Prostate gland (tissue), 1 donor: ENCODE measurements at regions not wholly inside any gene's neighbourhood (a gene's known extent, or its start where the extent isn't known, plus 50 kb on each side); places are given as distances from the start of the nearest gene placed in this dataset.

Source experiments
- POLR2A ChIP-seq: fragments of 450-650 bp; IDR thresholded peaks from one replicate; pipeline ENCODE4 v1.6.1; 2016; ENCODE audit warnings: antibody characterized with exemption, mild to moderate bottlenecking
- POLR2AphosphoS5 ChIP-seq: sonication (generic); formaldehyde crosslinking; IDR thresholded peaks from one replicate; pipeline ENCODE4 v1.6.1; 2017; ENCODE audit warnings: antibody characterized with exemption

- TF ChIP-seq POLR2A (no peak), POLR2AphosphoS5 (no peak)
Observed at GRCh38 chr4:4640692-4641091, 98.8 kb upstream of the STX18 start.
